Mesothelial cell of epicardium (in vitro differentiated cells): ENCODE measurements at regions not wholly inside any gene's neighbourhood (a gene's known extent, or its start where the extent isn't known, plus 50 kb on each side); places are given as distances from the start of the nearest gene placed in this dataset.

ENCODE experiments used
- DNase-seq, 2 experiments: peaks; one replicate each; pipeline ENCODE4 v3.0.0; 2021; ENCODE audit warnings: low spot score in 2 of 2; ENCODE audit not compliant: unreplicated experiment in 2 of 2
- H3K27ac Mint-ChIP-seq: 2 replicates; pipeline ENCODE4 v1.8.0; 2021; ENCODE audit warnings: mixed read lengths
- H3K27me3 Mint-ChIP-seq: 2 replicates; pipeline ENCODE4 v1.8.0; 2021; ENCODE audit warnings: low read depth, mixed read lengths
- H3K36me3 Mint-ChIP-seq: 2 replicates; pipeline ENCODE4 v1.8.0; 2021; ENCODE audit warnings: mixed read lengths
- H3K4me1 Mint-ChIP-seq: 2 replicates; pipeline ENCODE4 v1.8.0; 2021; ENCODE audit warnings: mixed read lengths
- H3K4me3 Mint-ChIP-seq: 2 replicates; pipeline ENCODE4 v1.8.0; 2021; ENCODE audit warnings: mild to moderate bottlenecking, moderate library complexity, mixed read lengths
- H3K9me3 Mint-ChIP-seq: 2 replicates; pipeline ENCODE4 v1.8.0; 2021; ENCODE audit warnings: mixed read lengths
- TF ChIP-seq, protein P1 (sequence below): fragments of 200-600 bp; sonication (generic); IDR thresholded peaks from one replicate; pipeline ENCODE4 v1.5.0; 2021; ENCODE audit warnings: antibody characterized with exemption; ENCODE audit not compliant: unreplicated experiment

DNA sequence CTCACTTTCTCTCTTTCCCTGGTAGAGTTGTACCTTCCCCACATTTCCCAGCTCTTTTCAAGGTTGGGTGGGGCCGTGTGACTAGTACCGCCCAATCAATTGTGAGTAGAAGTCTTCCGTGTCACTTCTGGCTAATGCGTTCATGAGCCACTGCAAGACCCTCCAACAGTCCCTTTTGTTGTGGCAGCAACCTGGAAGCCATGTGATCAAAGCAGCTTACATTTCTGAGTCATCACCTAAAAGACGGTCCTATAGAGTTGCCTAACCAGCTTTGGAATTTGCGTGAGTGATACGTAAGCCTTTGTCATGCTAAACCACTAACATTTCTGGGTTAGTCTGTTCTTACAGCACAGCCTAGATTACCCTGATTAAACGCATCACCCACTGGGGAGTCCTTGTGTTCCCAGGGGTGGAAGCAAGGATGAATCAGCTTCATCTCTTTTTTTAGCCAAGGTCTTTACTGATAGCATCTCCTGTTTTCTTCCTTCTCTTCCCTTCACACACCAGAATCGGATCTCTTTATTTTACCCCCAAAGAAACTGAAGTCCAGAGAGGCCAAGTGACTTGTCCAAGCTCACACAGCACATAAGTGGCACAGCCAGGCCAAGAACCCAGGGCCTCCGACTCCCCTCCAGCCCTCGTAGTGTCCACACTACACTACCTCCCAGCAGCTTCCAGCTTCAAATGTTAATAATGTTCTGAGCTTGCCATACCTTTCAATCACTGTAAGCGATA is 366.3 kb upstream of the XYLT1 start:
- peaks cover 5% of the 10 kb centered on the region for H3K27me3 Mint-ChIP-seq
- H3K4me3 Mint-ChIP-seq: no peak overlapping the region
- no peaks in the 10 kb centered on the region for H3K36me3 Mint-ChIP-seq
- TF ChIP-seq, protein P1, sequence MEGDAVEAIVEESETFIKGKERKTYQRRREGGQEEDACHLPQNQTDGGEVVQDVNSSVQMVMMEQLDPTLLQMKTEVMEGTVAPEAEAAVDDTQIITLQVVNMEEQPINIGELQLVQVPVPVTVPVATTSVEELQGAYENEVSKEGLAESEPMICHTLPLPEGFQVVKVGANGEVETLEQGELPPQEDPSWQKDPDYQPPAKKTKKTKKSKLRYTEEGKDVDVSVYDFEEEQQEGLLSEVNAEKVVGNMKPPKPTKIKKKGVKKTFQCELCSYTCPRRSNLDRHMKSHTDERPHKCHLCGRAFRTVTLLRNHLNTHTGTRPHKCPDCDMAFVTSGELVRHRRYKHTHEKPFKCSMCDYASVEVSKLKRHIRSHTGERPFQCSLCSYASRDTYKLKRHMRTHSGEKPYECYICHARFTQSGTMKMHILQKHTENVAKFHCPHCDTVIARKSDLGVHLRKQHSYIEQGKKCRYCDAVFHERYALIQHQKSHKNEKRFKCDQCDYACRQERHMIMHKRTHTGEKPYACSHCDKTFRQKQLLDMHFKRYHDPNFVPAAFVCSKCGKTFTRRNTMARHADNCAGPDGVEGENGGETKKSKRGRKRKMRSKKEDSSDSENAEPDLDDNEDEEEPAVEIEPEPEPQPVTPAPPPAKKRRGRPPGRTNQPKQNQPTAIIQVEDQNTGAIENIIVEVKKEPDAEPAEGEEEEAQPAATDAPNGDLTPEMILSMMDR: no peak
- H3K4me1 Mint-ChIP-seq: no peaks in the 10 kb centered on the region
- H3K27ac Mint-ChIP-seq: no peak overlapping the region
- no peak for DNase-seq
- no peaks in the 10 kb centered on the region for H3K9me3 Mint-ChIP-seq

DNA sequence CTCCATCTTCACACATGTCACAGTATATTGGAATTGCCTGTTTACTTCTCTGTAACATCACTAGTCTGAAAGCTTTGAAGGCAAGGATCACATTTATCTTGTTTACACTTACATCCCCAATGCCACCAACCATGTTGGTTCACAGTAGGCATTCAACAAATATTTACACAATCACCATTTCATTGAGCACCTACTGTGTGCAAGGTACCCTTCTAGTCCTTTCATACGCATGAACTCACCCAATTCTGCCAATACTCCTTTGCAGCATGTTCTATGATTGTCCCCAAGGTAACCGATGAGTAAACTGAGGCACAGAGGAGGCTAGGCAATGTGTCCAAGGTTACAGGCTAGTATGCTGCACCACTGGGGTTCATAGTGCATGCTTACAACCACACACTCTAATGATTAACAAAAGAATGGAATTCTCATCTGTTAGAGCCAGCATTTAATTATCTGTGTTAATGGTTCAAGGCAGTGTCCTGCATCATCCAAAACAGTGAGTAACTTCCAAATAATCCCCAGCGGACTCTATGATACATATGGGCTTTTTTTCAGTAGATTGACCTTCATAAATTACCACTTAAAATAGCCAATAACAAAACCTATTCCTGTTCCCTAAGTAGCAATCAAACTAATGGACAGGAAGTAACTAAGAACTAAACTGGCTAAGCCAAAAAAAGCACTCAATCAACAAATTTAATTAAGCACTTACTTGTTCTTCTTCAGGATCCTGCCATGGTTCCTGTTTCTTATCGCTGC is 364.5 kb upstream of the XYLT1 start:
- H3K36me3 Mint-ChIP-seq: no peaks in the 10 kb centered on the region
- H3K4me1 Mint-ChIP-seq: no peaks in the 10 kb centered on the region
- peaks cover 2% of the 10 kb centered on the region for H3K27me3 Mint-ChIP-seq
- DNase-seq: no peak
- TF ChIP-seq, protein P1: no peak
- H3K27ac Mint-ChIP-seq: no peak overlapping the region
- no peaks in the 10 kb centered on the region for H3K9me3 Mint-ChIP-seq
- H3K4me3 Mint-ChIP-seq: no peak overlapping the region

DNA sequence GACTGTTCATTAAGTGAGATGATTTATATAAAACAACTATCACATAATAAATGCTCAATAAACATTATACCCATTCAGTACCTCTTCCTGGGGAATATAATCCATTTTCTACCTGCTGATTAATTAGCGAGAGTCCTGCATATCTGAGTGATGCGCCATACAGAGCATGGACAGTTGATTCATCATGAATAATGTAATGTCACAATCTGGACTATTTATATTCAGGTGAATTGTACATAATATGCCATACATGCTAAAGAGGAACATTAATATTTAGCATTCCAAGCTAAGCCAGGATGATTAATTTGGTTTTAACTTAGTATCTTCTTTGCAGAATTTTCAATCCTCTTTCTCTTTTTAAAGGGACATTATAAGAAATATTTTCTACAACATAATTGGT is 362.0 kb upstream of the XYLT1 start:
- no peak overlapping the region for H3K4me3 Mint-ChIP-seq
- no peak overlapping the region for H3K27ac Mint-ChIP-seq
- no peaks in the 10 kb centered on the region for H3K4me1 Mint-ChIP-seq
- TF ChIP-seq, protein P1: no peak
- DNase-seq: no peak
- no peaks in the 10 kb centered on the region for H3K9me3 Mint-ChIP-seq
- no peaks in the 10 kb centered on the region for H3K36me3 Mint-ChIP-seq
- no peaks in the 10 kb centered on the region for H3K27me3 Mint-ChIP-seq

GRCh38 chr16:17831330-17831729 is 360.6 kb upstream of the XYLT1 start:
- H3K4me1 Mint-ChIP-seq: no peaks in the 10 kb centered on the region
- TF ChIP-seq, protein P1: no peak
- H3K9me3 Mint-ChIP-seq: no peaks in the 10 kb centered on the region
- no peak overlapping the region for H3K27ac Mint-ChIP-seq
- no peak overlapping the region for H3K4me3 Mint-ChIP-seq
- DNase-seq: no peak
- no peaks in the 10 kb centered on the region for H3K27me3 Mint-ChIP-seq
- H3K36me3 Mint-ChIP-seq: no peaks in the 10 kb centered on the region

GRCh38 chr16:17830651-17831050 is 359.9 kb upstream of the XYLT1 start:
- Mint-ChIP-seq H3K27ac (no peak overlapping the region), H3K4me3 (no peak overlapping the region), H3K9me3 (no peaks in the 10 kb centered on the region), H3K36me3 (no peaks in the 10 kb centered on the region), H3K4me1 (no peaks in the 10 kb centered on the region), H3K27me3 (no peaks in the 10 kb centered on the region)
- TF ChIP-seq, protein P1: no peak
- no peak for DNase-seq
